IMR-90 (cell line): ENCODE measurements at regions not wholly inside any gene's neighbourhood (a gene's known extent, or its start where the extent isn't known, plus 50 kb on each side); places are given as distances from the start of the nearest gene placed in this dataset.

ENCODE experiments used
- ATAC-seq: fragments of 200-7000 bp; cut with Tn5 transposase; 2 replicates; pipeline ENCODE4 v1.9.1; 2020; ENCODE audit warnings: low read depth, mild to moderate bottlenecking, moderate library complexity
- BruUV-seq: library from RNA; stranded (reverse); fragments of 400-500 nt; replicated peaks from 2 replicates; lab custom pipeline; 2021; lab: Mats Ljungman, UMichigan
- CTCF ChIA-PET: fragments of 300-600 bp; formaldehyde crosslinking; extraction: SDS; loops from one replicate; lab custom pipeline; 2021; ENCODE audit warnings: antibody characterized with exemption; lab: Yijun Ruan, JAX
- POLR2A ChIA-PET: fragments of 300-600 bp; sonication (Branson Sonifier 250); formaldehyde crosslinking; loops from one replicate; lab custom pipeline; 2022; ENCODE audit warnings: antibody characterized with exemption; ENCODE audit not compliant: unreplicated experiment; lab: Charles Lee
- DNase-seq: peaks from one replicate; pipeline ENCODE4 v3.0.0; 2013
- H2AFZ ChIP-seq: replicated peaks from 2 replicates; pipeline ENCODE3; 2013; ENCODE audit warnings: low read length, mild to moderate bottlenecking; ENCODE audit not compliant: poor library complexity
- H2AK5ac ChIP-seq: 2 replicates; pipeline ENCODE4 v1.6.1; 2013; ENCODE audit warnings: low read depth, low read length, inconsistent platforms
- H2AK9ac ChIP-seq: replicated peaks from 2 replicates; pipeline ENCODE3; 2013; ENCODE audit warnings: mild to moderate bottlenecking, low read depth, low read length, moderate library complexity; ENCODE audit not compliant: poor library complexity
- H2BK120ac ChIP-seq: 2 replicates; pipeline ENCODE4 v1.6.1; 2013; ENCODE audit warnings: low read depth, low read length, inconsistent platforms
- H2BK15ac ChIP-seq: 3 replicates; pipeline ENCODE4 v1.6.1; 2013; ENCODE audit warnings: low read depth, low read length, inconsistent platforms
- H2BK20ac ChIP-seq: 2 replicates; pipeline ENCODE4 v1.6.1; 2013; ENCODE audit warnings: low read depth, mild to moderate bottlenecking, inconsistent platforms, low read length, moderate library complexity
- H2BK5ac ChIP-seq: 2 replicates; pipeline ENCODE4 v1.6.1; 2013; ENCODE audit warnings: mild to moderate bottlenecking, low read depth, low read length, inconsistent platforms; ENCODE audit not compliant: poor library complexity, severe bottlenecking
- H3K14ac ChIP-seq: replicated peaks from 2 replicates; pipeline ENCODE4 v1.6.1; 2013; ENCODE audit warnings: low read depth, low read length, inconsistent platforms
- H3K18ac ChIP-seq: 2 replicates; pipeline ENCODE4 v1.6.1; 2013; ENCODE audit warnings: low read depth, low read length, control low read depth
- H3K23ac ChIP-seq: 2 replicates; pipeline ENCODE4 v1.6.1; 2013; ENCODE audit warnings: low read depth, low read length, inconsistent platforms
- H3K27ac ChIP-seq: 2 replicates; pipeline ENCODE4 v1.5.1; 2013; ENCODE audit warnings: mild to moderate bottlenecking, control low read depth, low read length; ENCODE audit not compliant: insufficient read depth
- H3K27me3 ChIP-seq: 2 replicates; pipeline ENCODE4 v1.6.1; 2013; ENCODE audit warnings: low read length; ENCODE audit not compliant: control insufficient read depth, insufficient read depth
- H3K36me3 ChIP-seq: 2 replicates; pipeline ENCODE4 v1.6.1; 2013; ENCODE audit warnings: low read length, mixed read lengths; ENCODE audit not compliant: control insufficient read depth, insufficient read depth
- H3K4ac ChIP-seq: 2 replicates; pipeline ENCODE4 v1.6.1; 2013; ENCODE audit warnings: low read depth, low read length, inconsistent platforms
- H3K4me1 ChIP-seq: 2 replicates; pipeline ENCODE4 v1.6.1; 2013; ENCODE audit warnings: low read length, mixed read lengths; ENCODE audit not compliant: control insufficient read depth, insufficient read depth
- H3K4me2 ChIP-seq: 2 replicates; pipeline ENCODE4 v1.6.1; 2013; ENCODE audit warnings: low read depth, mild to moderate bottlenecking, control low read depth, low read length, moderate library complexity
- H3K4me3 ChIP-seq: 2 replicates; pipeline ENCODE4 v1.5.1; 2013; ENCODE audit warnings: low read depth, mild to moderate bottlenecking, control low read depth, low read length, moderate library complexity; ENCODE audit not compliant: insufficient read depth
- H3K56ac ChIP-seq: 2 replicates; pipeline ENCODE4 v1.6.1; 2013; ENCODE audit warnings: low read length, inconsistent platforms; ENCODE audit not compliant: insufficient read depth; ENCODE audit errors: extremely low read depth
- H3K79me1 ChIP-seq, 2 experiments: 2 replicates each; pipeline ENCODE4 v1.6.1; 2013; ENCODE audit warnings: low read length in 2 of 2, inconsistent platforms in 1 of 2, low read depth in 1 of 2
- H3K9ac ChIP-seq: 2 replicates; pipeline ENCODE4 v1.6.1; 2013; ENCODE audit warnings: low read depth, low read length, control low read depth
- H3K9me1 ChIP-seq: 2 replicates; pipeline ENCODE4 v1.6.1; 2013; ENCODE audit warnings: low read length, inconsistent platforms; ENCODE audit not compliant: insufficient read depth
- H3K9me3 ChIP-seq: 2 replicates; pipeline ENCODE4 v1.6.1; 2013; ENCODE audit warnings: low read length; ENCODE audit not compliant: control insufficient read depth, insufficient read depth
- H4K20me1 ChIP-seq: 2 replicates; pipeline ENCODE4 v1.6.1; 2013; ENCODE audit warnings: low read length, inconsistent platforms; ENCODE audit not compliant: insufficient read depth
- H4K5ac ChIP-seq: 2 replicates; pipeline ENCODE4 v1.6.1; 2013; ENCODE audit warnings: mild to moderate bottlenecking, low read depth, low read length, control low read depth
- H4K8ac ChIP-seq, 2 experiments: 2 replicates each; pipeline ENCODE4 v1.6.1; 2013; ENCODE audit warnings: low read depth in 2 of 2, low read length in 2 of 2, control low read depth in 1 of 2, inconsistent platforms in 1 of 2
- H4K91ac ChIP-seq: 2 replicates; pipeline ENCODE4 v1.6.1; 2013; ENCODE audit warnings: low read depth, low read length, inconsistent platforms; ENCODE audit not compliant: insufficient read depth
- BHLHE40 ChIP-seq: fragments of 150-350 bp; IDR thresholded peaks from 2 replicates; pipeline ENCODE4 v1.6.1; 2016; ENCODE audit warnings: mild to moderate bottlenecking, low read depth, low read length
- CEBPB ChIP-seq: IDR thresholded peaks from 2 replicates; pipeline ENCODE4 v1.6.1; 2012; ENCODE audit warnings: low read depth, low read length, improper control_type of control experiment
- MAFK ChIP-seq: IDR thresholded peaks from 2 replicates; pipeline ENCODE4 v1.6.1; 2012; ENCODE audit warnings: low read depth, low read length, improper control_type of control experiment
- MAZ ChIP-seq: IDR thresholded peaks from 2 replicates; pipeline ENCODE4 v1.6.1; 2012; ENCODE audit warnings: low read depth, mild to moderate bottlenecking, low read length, improper control_type of control experiment, moderate library complexity, borderline replicate concordance
- POLR2A ChIP-seq: IDR thresholded peaks from 2 replicates; pipeline ENCODE4 v1.6.1; 2012; ENCODE audit warnings: mild to moderate bottlenecking, low read depth, low read length
- RAD21 ChIP-seq: IDR thresholded peaks from 2 replicates; pipeline ENCODE4 v1.6.1; 2012; ENCODE audit warnings: low read length, improper control_type of control experiment
- RCOR1 ChIP-seq: IDR thresholded peaks from 2 replicates; pipeline ENCODE4 v1.6.1; 2012; ENCODE audit warnings: mild to moderate bottlenecking, low read length, improper control_type of control experiment; ENCODE audit not compliant: insufficient replicate concordance
- SMC3 ChIP-seq: fragments of 150-350 bp; IDR thresholded peaks from 2 replicates; pipeline ENCODE4 v1.6.1; 2016; ENCODE audit warnings: low read depth, mild to moderate bottlenecking, antibody characterized with exemption, low read length, moderate library complexity
- WGBS, 2 experiments: methylation state at CpG; one replicate each; pipeline versions ENCODE4 v1.1.5 to v1.1.7; 2013; ENCODE audit warnings: missing lambda C conversion rate in 2 of 2; ENCODE audit not compliant: insufficient read length in 1 of 2; ENCODE audit errors: extremely low coverage in 2 of 2; 5-methylcytosine and 5-hydroxymethylcytosine counted together
- dilution Hi-C: fragments of 300-500 bp; cut with HindIII; formaldehyde crosslinking; loops from one replicate; pipeline ENCODE4 v1.14.3; 2018; ENCODE audit warnings: low sequenced_read_pairs; ENCODE audit not compliant: unreplicated experiment
- in situ Hi-C: fragments of 300-500 bp; cut with MboI; formaldehyde crosslinking; loops from 3 replicates; pipeline ENCODE4 v1.14.3; 2019; ENCODE audit warnings: low sequenced_read_pairs, inconsistent platforms, mixed read lengths
- intact Hi-C: fragments of 100-400 bp; cut with micrococcal nuclease; formaldehyde crosslinking; loops from 2 replicates; pipeline ENCODE4 v1.10.0; 2022
- TF ChIP-seq, protein P1 (sequence below): fragments of 150-350 bp; IDR thresholded peaks from 2 replicates; pipeline ENCODE4 v1.6.1; 2016; ENCODE audit warnings: low read depth, mild to moderate bottlenecking, low read length, moderate library complexity, borderline replicate concordance
- TF ChIP-seq, protein P2 (sequence below): conservative IDR thresholded peaks from 2 replicates; pipeline ENCODE4 v1.5.1; 2012; ENCODE audit warnings: mild to moderate bottlenecking, low read depth, low read length, improper control_type of control experiment

DNA sequence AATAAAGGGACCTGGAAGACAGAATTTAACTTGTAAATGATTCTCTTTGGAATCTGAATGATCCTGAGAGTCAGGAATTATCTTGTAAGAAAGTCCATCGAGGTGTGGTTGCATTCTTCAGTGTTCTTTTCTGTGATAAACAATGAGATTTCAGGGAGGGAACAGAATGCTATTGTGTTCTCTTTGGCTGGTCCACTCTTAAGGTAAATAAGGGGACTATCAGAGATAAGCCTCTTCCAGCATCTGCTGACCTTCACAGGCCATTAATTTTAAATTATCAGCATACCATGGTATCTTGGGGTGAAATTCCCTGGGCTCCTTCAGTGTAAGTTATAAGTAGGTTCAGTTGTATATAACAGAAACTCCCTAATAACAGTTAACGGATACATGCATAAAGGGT is 107.1 kb upstream of the ARHGAP24 start:
- ATAC-seq: no peak

More for the DNA sequence above, 107.1 kb upstream of the ARHGAP24 start:
- Histone ChIP-seq H3K27me3 (no peaks in the 10 kb centered on the region; the same call in 1 of the 2 replicates), H3K23ac (no peak overlapping the region), H2BK15ac (no peak overlapping the region), H4K5ac (no peak overlapping the region), H3K9me3 (no peaks in the 10 kb centered on the region), H4K8ac (no peak overlapping the region), H3K9ac (no peak overlapping the region), H3K4me2 (no peak overlapping the region), H3K4me1 (no peaks in the 10 kb centered on the region), H2BK120ac (no peak overlapping the region), H4K91ac (no peak overlapping the region), H3K14ac (no peak overlapping the region), H2AK9ac (no peak overlapping the region), H3K27ac (no peak overlapping the region), H3K18ac (no peak overlapping the region), H3K79me1 (no peaks in the 10 kb centered on the region), H3K4me3 (no peak overlapping the region), H4K20me1 (no peaks in the 10 kb centered on the region), H2AFZ (no peak overlapping the region), H3K56ac (no peak overlapping the region), H2BK20ac (no peak overlapping the region), H2AK5ac (no peak overlapping the region), H3K9me1 (no peaks in the 10 kb centered on the region), H3K4ac (no peak overlapping the region), H3K36me3 (no peaks in the 10 kb centered on the region), H2BK5ac (no peak overlapping the region)
- CTCF ChIA-PET: no interaction called here
- no peak for TF ChIP-seq MAFK
- no peak for TF ChIP-seq CEBPB
- TF ChIP-seq, protein P1, sequence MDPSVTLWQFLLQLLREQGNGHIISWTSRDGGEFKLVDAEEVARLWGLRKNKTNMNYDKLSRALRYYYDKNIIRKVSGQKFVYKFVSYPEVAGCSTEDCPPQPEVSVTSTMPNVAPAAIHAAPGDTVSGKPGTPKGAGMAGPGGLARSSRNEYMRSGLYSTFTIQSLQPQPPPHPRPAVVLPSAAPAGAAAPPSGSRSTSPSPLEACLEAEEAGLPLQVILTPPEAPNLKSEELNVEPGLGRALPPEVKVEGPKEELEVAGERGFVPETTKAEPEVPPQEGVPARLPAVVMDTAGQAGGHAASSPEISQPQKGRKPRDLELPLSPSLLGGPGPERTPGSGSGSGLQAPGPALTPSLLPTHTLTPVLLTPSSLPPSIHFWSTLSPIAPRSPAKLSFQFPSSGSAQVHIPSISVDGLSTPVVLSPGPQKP: no peak
- no peak for TF ChIP-seq BHLHE40
- TF ChIP-seq MAZ: no peak
- no peak for TF ChIP-seq RAD21
- TF ChIP-seq, protein P2, sequence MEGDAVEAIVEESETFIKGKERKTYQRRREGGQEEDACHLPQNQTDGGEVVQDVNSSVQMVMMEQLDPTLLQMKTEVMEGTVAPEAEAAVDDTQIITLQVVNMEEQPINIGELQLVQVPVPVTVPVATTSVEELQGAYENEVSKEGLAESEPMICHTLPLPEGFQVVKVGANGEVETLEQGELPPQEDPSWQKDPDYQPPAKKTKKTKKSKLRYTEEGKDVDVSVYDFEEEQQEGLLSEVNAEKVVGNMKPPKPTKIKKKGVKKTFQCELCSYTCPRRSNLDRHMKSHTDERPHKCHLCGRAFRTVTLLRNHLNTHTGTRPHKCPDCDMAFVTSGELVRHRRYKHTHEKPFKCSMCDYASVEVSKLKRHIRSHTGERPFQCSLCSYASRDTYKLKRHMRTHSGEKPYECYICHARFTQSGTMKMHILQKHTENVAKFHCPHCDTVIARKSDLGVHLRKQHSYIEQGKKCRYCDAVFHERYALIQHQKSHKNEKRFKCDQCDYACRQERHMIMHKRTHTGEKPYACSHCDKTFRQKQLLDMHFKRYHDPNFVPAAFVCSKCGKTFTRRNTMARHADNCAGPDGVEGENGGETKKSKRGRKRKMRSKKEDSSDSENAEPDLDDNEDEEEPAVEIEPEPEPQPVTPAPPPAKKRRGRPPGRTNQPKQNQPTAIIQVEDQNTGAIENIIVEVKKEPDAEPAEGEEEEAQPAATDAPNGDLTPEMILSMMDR: no peak
- no peak for TF ChIP-seq RCOR1
- no peak for TF ChIP-seq POLR2A
- no peak for TF ChIP-seq SMC3
- no peak for DNase-seq
- dilution Hi-C loops: no loop called here
- POLR2A ChIA-PET: no interaction called here
- intact Hi-C loops: no loop called here
- WGBS, 2 experiments: no CpG with 5 or more reads among the region's 2 CpGs
- in situ Hi-C loops: no loop called here
- BruUV-seq: no TSS peak
